A673 (cell line): ENCODE measurements at regions not wholly inside any gene's neighbourhood (a gene's known extent, or its start where the extent isn't known, plus 50 kb on each side); places are given as distances from the start of the nearest gene placed in this dataset.

Source experiments
- EZH2 ChIP-seq: fragments of 200-600 bp; sonication (generic); IDR thresholded peaks from 2 replicates; pipeline ENCODE4 v1.6.1; 2017; ENCODE audit warnings: borderline replicate concordance, low read depth, mild to moderate bottlenecking, mixed read lengths, antibody characterized with exemption, low read length; ENCODE audit not compliant: poor library complexity, severe bottlenecking
- TF ChIP-seq, protein P1 (sequence below): fragments of 300-800, 200-600 bp; sonication (generic); conservative IDR thresholded peaks from 2 replicates; pipeline ENCODE4 v1.5.1; 2017; ENCODE audit warnings: low read depth, mild to moderate bottlenecking, antibody characterized with exemption, low read length, moderate library complexity, mixed read lengths

DNA sequence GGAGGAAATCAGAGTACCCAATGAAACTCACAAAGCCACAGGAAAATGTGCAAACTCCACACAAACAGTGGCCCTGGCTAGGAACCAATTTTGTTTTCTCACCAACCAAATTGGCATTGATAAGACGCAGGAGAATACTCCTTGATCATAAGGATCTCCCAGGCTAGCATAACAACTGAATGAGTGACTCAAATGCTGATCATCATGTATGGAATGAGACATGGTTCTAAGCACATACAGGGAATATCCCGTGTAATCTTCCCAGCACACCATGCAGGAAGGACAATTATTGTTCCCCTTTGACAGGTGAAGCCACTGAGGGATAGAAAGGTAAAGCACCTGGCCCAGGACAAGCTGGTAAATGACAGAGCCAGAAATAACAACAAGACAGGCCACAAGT lies 180.0 kb upstream of the DUSP10 start:
- TF ChIP-seq, protein P1, sequence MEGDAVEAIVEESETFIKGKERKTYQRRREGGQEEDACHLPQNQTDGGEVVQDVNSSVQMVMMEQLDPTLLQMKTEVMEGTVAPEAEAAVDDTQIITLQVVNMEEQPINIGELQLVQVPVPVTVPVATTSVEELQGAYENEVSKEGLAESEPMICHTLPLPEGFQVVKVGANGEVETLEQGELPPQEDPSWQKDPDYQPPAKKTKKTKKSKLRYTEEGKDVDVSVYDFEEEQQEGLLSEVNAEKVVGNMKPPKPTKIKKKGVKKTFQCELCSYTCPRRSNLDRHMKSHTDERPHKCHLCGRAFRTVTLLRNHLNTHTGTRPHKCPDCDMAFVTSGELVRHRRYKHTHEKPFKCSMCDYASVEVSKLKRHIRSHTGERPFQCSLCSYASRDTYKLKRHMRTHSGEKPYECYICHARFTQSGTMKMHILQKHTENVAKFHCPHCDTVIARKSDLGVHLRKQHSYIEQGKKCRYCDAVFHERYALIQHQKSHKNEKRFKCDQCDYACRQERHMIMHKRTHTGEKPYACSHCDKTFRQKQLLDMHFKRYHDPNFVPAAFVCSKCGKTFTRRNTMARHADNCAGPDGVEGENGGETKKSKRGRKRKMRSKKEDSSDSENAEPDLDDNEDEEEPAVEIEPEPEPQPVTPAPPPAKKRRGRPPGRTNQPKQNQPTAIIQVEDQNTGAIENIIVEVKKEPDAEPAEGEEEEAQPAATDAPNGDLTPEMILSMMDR: no peak
- TF ChIP-seq EZH2: no peak
